Common myeloid progenitor, CD34-positive (primary cell): ENCODE measurements at regions not wholly inside any gene's neighbourhood (a gene's known extent, or its start where the extent isn't known, plus 50 kb on each side); places are given as distances from the start of the nearest gene placed in this dataset.

Source experiments
- CTCF ChIA-PET: fragments of 350-600 bp; sonication (Branson Sonifier 250); formaldehyde crosslinking; loops from one replicate; lab custom pipeline; 2021; ENCODE audit warnings: antibody characterized with exemption; lab: Charles Lee
- POLR2A ChIA-PET: fragments of 350-600 bp; sonication (Branson Sonifier 250); formaldehyde crosslinking; loops from one replicate; lab custom pipeline; 2021; ENCODE audit warnings: antibody characterized with exemption; lab: Charles Lee
- DNase-seq, 3 donors: peaks; one replicate each; pipeline versions ENCODE4 v3.0.0 to v3.0.0-alpha.2; 2013
- H3K27ac ChIP-seq, 2 experiments: 1 replicate in 1 of 2; 2 replicates in 1 of 2; pipeline ENCODE4 v1.7.0; 2013; ENCODE audit warnings: inconsistent platforms in 2 of 2, low read length in 2 of 2, mild to moderate bottlenecking in 2 of 2, low read depth in 1 of 2, moderate library complexity in 1 of 2; ENCODE audit not compliant: severe bottlenecking in 2 of 2, insufficient read depth in 1 of 2, poor library complexity in 1 of 2
- H3K27me3 ChIP-seq, 5 experiments: replicated peaks in 2 of 5; 1 replicate in 3 of 5; 2 replicates in 2 of 5; pipeline versions ENCODE4 v1.6.1 to v1.7.0; 2013; ENCODE audit warnings: low read length in 4 of 5, mild to moderate bottlenecking in 2 of 5, moderate library complexity in 2 of 5, inconsistent platforms in 1 of 5; ENCODE audit not compliant: insufficient read depth in 5 of 5, control insufficient read depth in 4 of 5
- H3K36me3 ChIP-seq, 4 experiments: 1 replicate in 2 of 4; 2 replicates in 2 of 4; pipeline versions ENCODE4 v1.6.1 to v1.7.0; 2013; ENCODE audit warnings: low read length in 3 of 4, control low read depth in 1 of 4, mild to moderate bottlenecking in 1 of 4; ENCODE audit not compliant: control insufficient read depth in 4 of 4, insufficient read depth in 4 of 4
- H3K4me1 ChIP-seq, 4 experiments: 1 replicate in 3 of 4; 2 replicates in 1 of 4; pipeline versions ENCODE4 v1.6.1 to v1.7.1; 2013; ENCODE audit warnings: low read length in 3 of 4, mild to moderate bottlenecking in 3 of 4, control low read depth in 1 of 4, inconsistent platforms in 1 of 4, moderate library complexity in 1 of 4; ENCODE audit not compliant: control insufficient read depth in 4 of 4, insufficient read depth in 4 of 4; ENCODE audit errors: control extremely low read depth in 1 of 4
- H3K4me3 ChIP-seq, 7 experiments: 1 replicate in 4 of 7; 2 replicates in 3 of 7; pipeline versions ENCODE4 v1.5.1 to v1.7.0; 2013; ENCODE audit warnings: mild to moderate bottlenecking in 7 of 7, low read length in 6 of 7, moderate library complexity in 6 of 7, inconsistent platforms in 2 of 7, low read depth in 2 of 7, control low read depth in 1 of 7; ENCODE audit not compliant: insufficient read depth in 4 of 7, control insufficient read depth in 1 of 7; ENCODE audit errors: extremely low read depth in 1 of 7
- H3K9me3 ChIP-seq, 5 experiments: 1 replicate in 4 of 5; 2 replicates in 1 of 5; pipeline versions ENCODE4 v1.6.1 to v1.7.1; 2013; ENCODE audit warnings: low read length in 4 of 5, mild to moderate bottlenecking in 2 of 5, inconsistent platforms in 1 of 5, low read depth in 1 of 5, moderate library complexity in 1 of 5; ENCODE audit not compliant: control insufficient read depth in 4 of 5, insufficient read depth in 2 of 5; ENCODE audit errors: control extremely low read depth in 1 of 5
- WGBS: methylation state at CpG from one replicate; pipeline ENCODE4 v1.1.5; 2013; ENCODE audit not compliant: insufficient coverage; 5-methylcytosine and 5-hydroxymethylcytosine counted together

GRCh38 chr19:33953592-33953991 lies 156.9 kb downstream of the KCTD15 start:
- ChIA-PET POLR2A (no interaction called here), CTCF (no interaction called here)
- H3K27ac ChIP-seq = no peak overlapping the region
- no peaks in the 10 kb centered on the region for H3K9me3 ChIP-seq
- 100% methylated on average over 1 of the region's 4 CpGs for WGBS
- peak in 2 of 3 donors; percentile 9 to 28 for DNase-seq
- H3K27me3 ChIP-seq = peaks cover 0 to 8% (median 0%) of the 10 kb centered on the region in 5 experiments
- no peak overlapping the region for H3K4me3 ChIP-seq
- H3K36me3 ChIP-seq = no peaks in the 10 kb centered on the region
- no peaks in the 10 kb centered on the region for H3K4me1 ChIP-seq

- 88% methylated on average over 2 of the region's 2 CpGs for WGBS
- H3K4me1 ChIP-seq = no peaks in the 10 kb centered on the region
- H3K27ac ChIP-seq = no peak overlapping the region
- no peaks in the 10 kb centered on the region for H3K36me3 ChIP-seq
- no peaks in the 10 kb centered on the region for H3K9me3 ChIP-seq
- H3K4me3 ChIP-seq = no peak overlapping the region
- DNase-seq = no peak
- ChIA-PET POLR2A (no interaction called here), CTCF (no interaction called here)
- H3K27me3 ChIP-seq = peaks cover 0 to 4% (median 2%) of the 10 kb centered on the region in 5 experiments
These were observed 158.0 kb downstream of the KCTD15 start for GRCh38 chr19:33954686-33955085.

- H3K27ac ChIP-seq = no peak overlapping the region
- H3K9me3 ChIP-seq = no peaks in the 10 kb centered on the region
- CTCF ChIA-PET = no interaction called here
- 94% methylated on average over 6 of the region's 6 CpGs for WGBS
- no peak for DNase-seq
- no peaks in the 10 kb centered on the region for H3K4me1 ChIP-seq
- POLR2A ChIA-PET = no interaction called here
- no peaks in the 10 kb centered on the region for H3K36me3 ChIP-seq
- H3K4me3 ChIP-seq = no peak overlapping the region
- peaks cover 0 to 4% (median 2%) of the 10 kb centered on the region in 5 experiments for H3K27me3 ChIP-seq
These were observed 160.3 kb downstream of the KCTD15 start for GRCh38 chr19:33956941-33957340.

GRCh38 chr19:33957804-33958203 lies 161.1 kb downstream of the KCTD15 start:
- Histone ChIP-seq H3K4me1 (no peaks in the 10 kb centered on the region), H3K27me3 (peaks cover 0 to 8% (median 2%) of the 10 kb centered on the region in 5 experiments), H3K36me3 (no peaks in the 10 kb centered on the region), H3K9me3 (no peaks in the 10 kb centered on the region), H3K27ac (no peak overlapping the region), H3K4me3 (no peak overlapping the region)
- POLR2A ChIA-PET = no interaction called here
- WGBS = 100% methylated on average over 1 of the region's 2 CpGs
- no peak for DNase-seq
- CTCF ChIA-PET = no interaction called here

- Histone ChIP-seq H3K27ac (no peak overlapping the region), H3K36me3 (no peaks in the 10 kb centered on the region), H3K4me3 (no peak overlapping the region), H3K9me3 (no peaks in the 10 kb centered on the region), H3K27me3 (peaks cover 0 to 4% (median 2%) of the 10 kb centered on the region in 5 experiments), H3K4me1 (no peaks in the 10 kb centered on the region)
- 80% methylated on average over 4 of the region's 6 CpGs for WGBS
- no peak for DNase-seq
- CTCF ChIA-PET = no interaction called here
- POLR2A ChIA-PET = no interaction called here
These were observed 163.9 kb downstream of the KCTD15 start for GRCh38 chr19:33960566-33960965.

GRCh38 chr19:33962161-33962560 lies 165.5 kb downstream of the KCTD15 start:
- no peak for DNase-seq
- Histone ChIP-seq H3K9me3 (peaks cover 0 to 6% (median 0%) of the 10 kb centered on the region in 5 experiments), H3K4me1 (no peaks in the 10 kb centered on the region), H3K27me3 (peaks cover 0 to 4% (median 2%) of the 10 kb centered on the region in 5 experiments), H3K27ac (no peak overlapping the region), H3K4me3 (no peak overlapping the region), H3K36me3 (no peaks in the 10 kb centered on the region)
- ChIA-PET POLR2A (no interaction called here), CTCF (no interaction called here)
- 80% methylated on average over 1 of the region's 2 CpGs for WGBS

GRCh38 chr19:33963514-33963913 lies 166.8 kb downstream of the KCTD15 start:
- CTCF ChIA-PET = no interaction called here
- no peak for DNase-seq

More at GRCh38 chr19:33963514-33963913, 166.8 kb downstream of the KCTD15 start:
- Histone ChIP-seq H3K9me3 (peaks cover 0 to 8% (median 0%) of the 10 kb centered on the region in 5 experiments), H3K36me3 (no peaks in the 10 kb centered on the region), H3K4me3 (no peak overlapping the region), H3K27me3 (peaks cover 0 to 4% (median 2%) of the 10 kb centered on the region in 5 experiments), H3K4me1 (no peaks in the 10 kb centered on the region), H3K27ac (no peak overlapping the region)
- 100% methylated on average over 5 of the region's 7 CpGs for WGBS
- POLR2A ChIA-PET = no interaction called here
